Smooth muscle cell of the brain vasculature (primary cell): ENCODE measurements at regions not wholly inside any gene's neighbourhood (a gene's known extent, or its start where the extent isn't known, plus 50 kb on each side); places are given as distances from the start of the nearest gene placed in this dataset.
"Not testable (repeated sequence)": the region's sequence is repeated elsewhere in the genome, so short reads cannot be mapped to it uniquely, and the experiment has no call there.

ENCODE experiments used
- DNase-seq: peaks from one replicate; pipeline ENCODE4 v3.0.0-alpha.2; 2012; ENCODE audit warnings: low read depth, low spot score

DNA sequence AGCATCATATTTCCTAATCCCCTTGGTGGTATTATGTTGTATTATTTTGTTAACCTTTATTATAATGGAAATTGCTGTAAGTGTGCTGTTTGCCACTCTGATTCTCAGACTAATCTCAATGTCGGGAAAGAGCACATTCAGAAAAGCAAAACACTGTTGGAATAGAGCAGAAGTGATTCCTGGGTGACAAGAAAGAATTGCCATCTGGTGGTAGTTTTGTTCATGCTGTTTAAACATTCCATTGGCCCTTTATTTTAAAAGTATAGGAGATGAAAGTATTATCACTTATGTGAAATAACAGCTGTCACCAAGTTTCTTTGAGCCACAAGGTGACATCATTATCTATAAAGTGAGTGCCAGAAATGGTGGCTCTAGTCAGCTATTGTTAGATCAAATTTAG lies 301.3 kb upstream of the SGCD start:
- no peak for DNase-seq

GRCh38 chr5:156031181-156031580 lies 295.8 kb upstream of the SGCD start:
- no peak for DNase-seq

DNA sequence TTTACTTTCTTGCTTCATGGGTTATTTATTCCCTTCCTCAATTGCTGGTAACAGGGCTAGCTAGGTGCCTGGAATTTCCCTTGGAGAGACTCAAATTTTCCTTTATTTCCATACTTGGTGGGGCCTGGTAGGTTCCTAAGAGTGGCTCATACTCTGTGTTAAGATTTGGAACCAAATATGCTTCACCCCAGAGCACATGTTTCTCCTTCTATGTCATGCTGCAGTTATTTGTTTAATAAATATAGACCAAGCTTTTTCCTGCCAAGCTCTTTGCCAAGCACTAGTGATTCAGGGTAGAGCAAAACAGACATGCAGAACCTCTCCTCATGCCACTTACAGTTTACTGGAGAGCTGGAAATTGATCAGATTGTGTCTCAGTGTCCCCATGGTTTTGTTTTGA lies 290.3 kb upstream of the SGCD start:
- DNase-seq = no peak

DNA sequence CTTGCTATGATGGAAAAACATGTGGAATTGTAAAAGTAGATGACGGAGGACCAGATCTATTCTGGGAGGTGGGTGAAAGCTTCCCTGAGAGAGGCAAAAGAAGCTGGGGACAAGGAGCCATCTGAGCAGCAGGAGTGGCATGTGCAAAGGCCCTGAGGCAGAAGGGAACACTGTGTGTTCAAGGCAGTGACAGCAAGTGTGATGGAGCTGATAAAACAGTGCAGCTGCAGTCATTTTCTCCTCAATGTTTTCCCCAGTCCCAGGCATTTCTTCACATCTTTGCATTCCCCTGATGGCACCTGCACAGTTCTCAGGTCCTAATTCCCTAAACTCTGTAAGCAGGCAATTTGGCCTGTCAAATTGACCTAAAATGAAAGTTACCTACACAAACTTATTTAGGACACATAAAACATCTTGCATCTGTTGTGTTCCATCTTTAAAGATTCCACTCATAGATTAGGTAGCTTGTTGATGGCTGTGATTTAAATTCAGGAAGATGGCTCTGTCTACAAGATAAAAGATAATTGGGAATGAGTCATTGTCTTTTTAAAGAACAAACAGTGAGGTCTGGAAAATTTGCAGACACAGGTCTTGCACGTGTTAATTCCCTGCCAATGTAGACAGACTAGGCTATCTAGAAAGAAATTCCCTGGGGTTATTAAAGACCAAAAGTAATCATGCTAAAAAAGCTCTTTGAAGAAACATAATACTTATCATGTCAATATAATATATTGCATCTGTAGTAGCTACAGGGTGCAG lies 289.6 kb upstream of the SGCD start:
- no peak for DNase-seq

DNA sequence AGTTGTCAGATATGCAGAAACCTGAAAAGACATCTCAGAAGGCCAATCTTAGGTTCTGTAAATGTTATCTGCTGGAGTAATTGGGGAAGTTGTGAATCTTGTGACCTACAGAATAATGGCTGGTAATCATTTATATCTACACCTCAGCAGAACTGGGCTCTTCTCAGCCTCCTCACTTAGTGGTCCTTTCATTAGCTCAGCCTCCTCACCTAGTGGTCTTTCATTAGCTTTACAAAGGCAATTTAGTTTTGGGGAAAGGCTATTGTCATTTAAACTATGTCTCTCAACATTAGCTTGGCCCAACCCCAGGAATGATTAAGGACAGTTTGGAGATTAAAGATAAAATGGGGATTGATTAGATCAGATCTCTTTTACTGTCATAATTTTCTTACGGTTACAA lies 284.2 kb upstream of the SGCD start:
- DNase-seq = no peak

- DNase-seq = no peak
These were observed 283.6 kb upstream of the SGCD start for GRCh38 chr5:156043351-156043750.

- DNase-seq = no peak
These were observed 275.0 kb upstream of the SGCD start for GRCh38 chr5:156051972-156052371.

GRCh38 chr5:156052656-156053055 lies 274.3 kb upstream of the SGCD start:
- no peak for DNase-seq

DNA sequence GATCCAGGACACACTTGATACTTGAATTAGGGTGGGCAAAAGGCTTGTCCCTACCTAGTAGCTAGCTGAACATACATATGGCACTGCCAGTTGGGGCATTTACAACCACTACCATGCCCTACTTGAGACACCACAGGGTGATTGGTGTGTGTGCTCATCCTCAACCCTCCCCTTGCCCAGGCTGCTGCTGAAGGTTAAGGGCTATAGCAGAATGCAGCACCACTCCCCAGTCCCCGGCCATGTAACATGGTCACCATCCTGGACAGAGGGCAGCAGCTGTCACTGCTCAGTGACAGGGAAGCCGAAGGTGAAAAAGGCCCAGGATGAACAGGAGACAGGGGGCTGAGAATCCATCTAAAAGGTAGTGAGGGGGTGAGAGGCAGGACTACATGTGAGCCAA lies 273.9 kb upstream of the SGCD start:
- no peak for DNase-seq

GRCh38 chr5:156076912-156077311 lies 250.1 kb upstream of the SGCD start:
- no peak for DNase-seq

GRCh38 chr5:156087577-156088110 lies 239.3 kb upstream of the SGCD start:
- no peak for DNase-seq

- DNase-seq = not testable (repeated sequence)
These were observed 236.7 kb upstream of the SGCD start for GRCh38 chr5:156089955-156090940.

- no peak for DNase-seq
These were observed 233.9 kb upstream of the SGCD start for GRCh38 chr5:156093024-156093423.

DNA sequence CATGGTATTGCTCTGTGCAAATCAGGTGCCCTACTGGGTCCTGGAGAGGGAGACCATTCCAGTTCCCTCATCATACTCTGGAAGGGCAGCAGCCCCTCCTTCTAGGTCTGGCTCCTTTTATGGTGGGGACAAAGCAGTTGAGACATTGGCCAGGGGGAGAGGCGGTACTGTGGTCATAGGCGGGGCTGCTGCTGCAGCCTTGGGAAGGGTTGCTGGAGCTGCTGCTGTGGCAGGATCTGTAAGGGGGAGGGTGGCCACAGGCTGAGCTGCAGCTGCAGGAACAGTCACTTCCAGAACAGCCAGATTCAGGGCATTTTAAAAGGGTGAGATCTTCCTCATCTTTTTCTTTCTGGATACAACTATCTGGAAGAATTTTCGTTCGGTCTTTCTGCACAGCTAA lies 233.0 kb upstream of the SGCD start:
- DNase-seq = no peak

DNA sequence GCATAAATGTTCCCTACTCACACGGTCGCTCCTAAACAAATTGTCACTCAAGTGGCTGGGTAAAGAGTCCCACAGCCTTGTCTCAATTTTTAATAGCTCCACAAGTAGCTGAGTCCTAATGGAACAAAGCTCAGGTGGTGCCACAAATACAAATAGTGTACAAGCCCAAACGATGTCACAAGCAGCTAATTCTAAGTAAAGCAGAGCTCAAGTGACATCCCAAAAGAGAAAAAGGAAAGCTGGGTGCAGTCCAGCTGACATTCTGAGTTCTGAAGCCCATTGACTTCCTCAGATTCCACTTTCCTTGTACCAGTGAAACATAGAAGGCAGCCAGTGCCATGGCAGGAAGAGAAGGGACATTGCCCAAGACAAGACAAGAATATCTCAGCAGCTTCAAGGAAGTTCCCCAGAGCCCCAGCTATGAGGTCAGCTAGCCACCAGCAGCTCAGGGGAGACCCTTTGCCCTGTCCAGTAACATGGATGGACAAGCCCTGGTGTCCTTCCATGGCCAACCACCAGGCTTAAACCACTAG lies 231.2 kb upstream of the SGCD start:
- DNase-seq = no peak

GRCh38 chr5:156096259-156096658 lies 230.7 kb upstream of the SGCD start:
- no peak for DNase-seq

GRCh38 chr5:156103155-156103885 lies 223.6 kb upstream of the SGCD start:
- DNase-seq = no peak

DNA sequence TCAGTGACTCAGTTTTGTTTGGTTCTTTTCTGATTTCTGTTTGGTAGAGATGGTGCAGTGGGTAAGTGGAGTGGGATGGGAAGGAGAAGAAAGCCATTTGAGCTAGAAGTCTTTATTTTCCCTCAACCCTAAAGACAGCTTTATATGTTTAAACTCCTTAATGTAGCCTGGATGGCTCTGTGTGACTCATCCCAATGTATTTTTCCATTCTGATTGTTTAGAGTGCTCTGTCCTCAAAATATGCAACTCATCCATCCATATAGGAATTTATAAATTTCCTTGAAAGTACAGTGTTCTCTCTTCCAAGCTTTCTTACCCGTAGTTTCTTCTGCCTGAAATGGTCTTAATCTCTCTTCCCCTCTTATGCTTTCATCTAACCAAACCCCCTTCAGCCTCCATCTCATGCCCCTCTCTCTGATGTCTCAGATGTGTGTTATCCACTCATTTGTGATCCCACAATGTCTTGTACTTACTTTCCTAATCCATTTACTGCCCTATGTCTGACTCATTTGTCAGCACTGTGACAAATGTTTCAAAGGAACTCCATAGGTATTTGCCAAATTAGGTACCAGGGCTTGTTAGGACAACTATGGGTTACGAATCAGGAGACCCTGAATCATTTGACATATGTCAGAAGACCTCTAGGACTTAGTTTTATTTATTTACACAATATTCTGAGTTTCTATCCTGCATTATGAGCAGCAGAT lies 217.5 kb upstream of the SGCD start:
- DNase-seq = no peak

GRCh38 chr5:156119692-156120091 lies 207.3 kb upstream of the SGCD start:
- DNase-seq = no peak

GRCh38 chr5:156120777-156121176 lies 206.2 kb upstream of the SGCD start:
- no peak for DNase-seq

DNA sequence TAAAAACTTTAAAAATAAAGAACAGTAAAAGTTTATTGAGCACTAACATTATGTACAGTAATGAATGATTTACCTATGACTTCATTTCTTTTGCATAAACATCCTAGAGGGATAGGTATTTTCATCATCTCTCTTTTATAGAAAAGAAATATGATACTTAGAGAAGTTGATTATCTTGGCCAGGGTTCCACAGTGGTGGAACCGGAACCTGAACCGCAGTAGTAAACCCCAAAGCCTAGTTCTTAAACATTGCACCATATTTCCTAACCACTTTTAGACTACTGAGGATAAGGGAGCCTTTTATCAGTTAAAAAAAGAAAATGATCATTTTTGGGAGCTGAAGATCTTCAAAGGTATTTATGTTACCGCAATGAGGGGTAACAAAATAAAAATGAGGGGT lies 205.7 kb upstream of the SGCD start:
- DNase-seq = no peak
